Transverse colon (tissue), 4 donors: ENCODE measurements at regions not wholly inside any gene's neighbourhood (a gene's known extent, or its start where the extent isn't known, plus 50 kb on each side); places are given as distances from the start of the nearest gene placed in this dataset.

ENCODE experiments used
- DNase-seq: peaks from one replicate; pipeline ENCODE4 v3.0.0-alpha.2; 2019
- H3K27ac ChIP-seq, 4 donors: fragments of 200-600 bp; sonication (generic); 2 replicates each; pipeline ENCODE4 v1.5.1; 2016 to 2018; ENCODE audit warnings: inconsistent platforms in 4 of 4
- H3K27me3 ChIP-seq: fragments of 200-600 bp; sonication (generic); 2 replicates; pipeline ENCODE4 v1.5.1; 2017; ENCODE audit warnings: inconsistent platforms
- H3K36me3 ChIP-seq, 4 donors: fragments of 200-600 bp; sonication (generic); 2 replicates each; pipeline ENCODE4 v1.5.1; 2017 to 2019; ENCODE audit warnings: inconsistent platforms in 4 of 4
- H3K4me1 ChIP-seq, 4 donors: fragments of 200-600 bp; sonication (generic); 2 replicates each; pipeline ENCODE4 v1.5.1; 2017 to 2020; ENCODE audit warnings: inconsistent platforms in 4 of 4
- H3K4me3 ChIP-seq, 4 donors: fragments of 200-600 bp; sonication (generic); 1 replicate in 1 of 4; 2 replicates in 3 of 4; pipeline versions ENCODE4 v1.5.1 to v1.6.1; 2017 to 2019; ENCODE audit warnings: inconsistent platforms in 4 of 4
- H3K9me3 ChIP-seq, 2 donors: fragments of 200-600 bp; sonication (generic); 2 replicates each; pipeline ENCODE4 v1.5.1; 2017 to 2019; ENCODE audit warnings: inconsistent platforms in 2 of 2
- CTCF ChIP-seq, 5 experiments: fragments of 200-600 bp in 3 of 5; fragments of 450-650 bp in 2 of 5; sonication (generic) in 3 of 5; IDR thresholded peaks; 1 replicate in 2 of 5; 2 replicates in 3 of 5; pipeline ENCODE4 v1.5.1; 2016 to 2017; ENCODE audit warnings: antibody characterized with exemption in 5 of 5, inconsistent platforms in 3 of 5, mild to moderate bottlenecking in 2 of 5, moderate library complexity in 1 of 5
- EP300 ChIP-seq: sonication (generic); formaldehyde crosslinking; IDR thresholded peaks from one replicate; pipeline ENCODE4 v1.6.1; 2017; ENCODE audit warnings: antibody characterized with exemption, low read depth
- POLR2A ChIP-seq: fragments of 450-650 bp; IDR thresholded peaks from one replicate; pipeline ENCODE4 v1.6.1; 2016; ENCODE audit warnings: antibody characterized with exemption, mild to moderate bottlenecking, moderate library complexity
- POLR2AphosphoS5 ChIP-seq, 3 donors: sonication (generic); formaldehyde crosslinking; IDR thresholded peaks; one replicate each; pipeline ENCODE4 v1.6.1; 2016; ENCODE audit warnings: antibody characterized with exemption in 3 of 3
- WGBS, 2 donors: methylation state at CpG; one replicate each; pipeline ENCODE4 v1.1.5; 2018; ENCODE audit warnings: low coverage in 1 of 2; 5-methylcytosine and 5-hydroxymethylcytosine counted together
- in situ Hi-C, 4 donors: fragments of 200-750 bp; cut with MboI; loops; one replicate each; pipeline versions ENCODE4 v1.15.0 to v1.15.1; 2017; ENCODE audit warnings: low sequenced_read_pairs in 3 of 4, low pct_ligation_motif_present in 1 of 4, low pct_unique_long_range_greater_than_20kb in 1 of 4
- intact Hi-C: fragments of 100-400 bp; cut with DNase I; formaldehyde crosslinking; loops from one replicate; pipeline ENCODE4 v1.15.1; 2023; ENCODE audit warnings: low total_unique reads

- in situ Hi-C loops (no loop called here), intact Hi-C loops (no loop called here)
- DNase-seq, result no peak
- Histone ChIP-seq H3K27ac (no peak overlapping the region), H3K4me3 (no peak overlapping the region), H3K36me3 (no peaks in the 10 kb centered on the region), H3K9me3 (no peaks in the 10 kb centered on the region), H3K4me1 (no peaks in the 10 kb centered on the region), H3K27me3 (no peaks in the 10 kb centered on the region)
- no peak for TF ChIP-seq POLR2A
- TF ChIP-seq POLR2AphosphoS5 (IDR thresholded peaks at IDR 0.05), result no peak
- no peak for TF ChIP-seq CTCF (IDR thresholded peaks at IDR 0.05)
- TF ChIP-seq EP300, result no peak
- 91 to 92% methylated on average over 2 of the region's 2 CpGs for WGBS, 2 donors
Measured at GRCh38 chr14:41498959-41499358, 107.7 kb upstream of the LRFN5 start.

- no peaks in the 10 kb centered on the region for H3K9me3 ChIP-seq
- no peak overlapping the region for H3K4me3 ChIP-seq
- in situ Hi-C loops, result no loop called here
- H3K27ac ChIP-seq, result no peak overlapping the region
- no peaks in the 10 kb centered on the region for H3K27me3 ChIP-seq
- H3K36me3 ChIP-seq, result no peaks in the 10 kb centered on the region
- no peak for TF ChIP-seq CTCF (IDR thresholded peaks at IDR 0.05)
- TF ChIP-seq POLR2A, result no peak
- TF ChIP-seq POLR2AphosphoS5 (IDR thresholded peaks at IDR 0.05), result no peak
- no peak for TF ChIP-seq EP300
- intact Hi-C loops, result no loop called here
- no peaks in the 10 kb centered on the region for H3K4me1 ChIP-seq
- no peak for DNase-seq
- 45 to 71% methylated on average over 2 of the region's 2 CpGs for WGBS, 2 donors
Measured at GRCh38 chr14:41490323-41490722, 116.4 kb upstream of the LRFN5 start.

- TF ChIP-seq POLR2AphosphoS5 (IDR thresholded peaks at IDR 0.05) (no peak), CTCF (IDR thresholded peaks at IDR 0.05) (no peak), POLR2A (no peak), EP300 (no peak)
- Histone ChIP-seq H3K9me3 (no peaks in the 10 kb centered on the region), H3K4me1 (no peaks in the 10 kb centered on the region), H3K4me3 (no peak overlapping the region), H3K27me3 (no peaks in the 10 kb centered on the region), H3K36me3 (no peaks in the 10 kb centered on the region), H3K27ac (no peak overlapping the region)
- intact Hi-C loops (no loop called here), in situ Hi-C loops (no loop called here)
- no peak for DNase-seq
Measured at GRCh38 chr14:41489315-41489972, 117.2 kb upstream of the LRFN5 start.

- no peaks in the 10 kb centered on the region for H3K4me1 ChIP-seq
- 86% methylated on average over 1 of the region's 1 CpG; no CpG with 5 or more reads in 1 of the 2 donors for WGBS, 2 donors
- H3K27me3 ChIP-seq, result no peaks in the 10 kb centered on the region
- intact Hi-C loops, result no loop called here
- H3K9me3 ChIP-seq, result no peaks in the 10 kb centered on the region
- H3K36me3 ChIP-seq, result no peaks in the 10 kb centered on the region
- in situ Hi-C loops, result no loop called here
- no peak overlapping the region for H3K27ac ChIP-seq
- no peak for TF ChIP-seq POLR2A
- TF ChIP-seq CTCF (IDR thresholded peaks at IDR 0.05), result no peak
- no peak for TF ChIP-seq POLR2AphosphoS5 (IDR thresholded peaks at IDR 0.05)
- TF ChIP-seq EP300, result no peak
- no peak overlapping the region for H3K4me3 ChIP-seq
- DNase-seq, result no peak
Measured at GRCh38 chr14:41488401-41488800, 118.3 kb upstream of the LRFN5 start.
